ENCODE measurements at regions not wholly inside any gene's neighbourhood (a gene's known extent, or its start where the extent isn't known, plus 50 kb on each side); places are given as distances from the start of the nearest gene placed in this dataset.

DNA sequence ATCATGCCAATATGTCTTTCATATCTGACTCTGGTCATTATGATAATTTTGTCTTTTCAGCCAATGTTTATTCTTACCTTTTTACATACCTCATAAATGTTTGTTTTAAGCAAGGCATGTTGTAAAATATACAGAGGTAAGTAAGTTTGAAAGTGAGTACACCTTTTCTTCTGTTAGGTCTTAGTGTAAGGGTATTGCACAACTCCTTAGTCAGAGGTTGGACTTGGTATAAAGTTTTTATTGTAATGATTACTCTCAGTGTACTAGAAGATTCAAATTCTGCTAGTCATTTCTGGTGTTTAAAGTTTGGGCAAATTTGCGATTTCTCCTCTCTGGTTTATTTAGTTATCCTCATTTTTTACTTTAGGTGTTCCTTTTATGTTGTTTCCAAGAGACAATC is 564.3 kb upstream of the FSIP2 start:
- no peak overlapping the region for H3K9ac ChIP-seq (ENCODE audit: insufficient read length)
- H3K27ac ChIP-seq = no peak overlapping the region
- TF ChIP-seq POLR2AphosphoS5 (IDR thresholded peaks at IDR 0.05; ENCODE audit: borderline replicate concordance, low read depth, low read length) = no peak
- TF ChIP-seq EZH2 (IDR thresholded peaks at IDR 0.05) = no peak
- TF ChIP-seq FOXP2 (optimal IDR thresholded peaks at IDR 0.05; ENCODE audit: control extremely low read depth, extremely low read length, insufficient read depth) = no peak
- no peak overlapping the region for H3K4me3 ChIP-seq
- no peak for DNase-seq (ENCODE audit: low read depth, low spot score)
- no peaks in the 10 kb centered on the region for H3K9me3 ChIP-seq (ENCODE audit: low read depth, low read length)
- no peaks in the 10 kb centered on the region for H3K36me3 ChIP-seq (ENCODE audit: insufficient read depth, low read length)

DNA sequence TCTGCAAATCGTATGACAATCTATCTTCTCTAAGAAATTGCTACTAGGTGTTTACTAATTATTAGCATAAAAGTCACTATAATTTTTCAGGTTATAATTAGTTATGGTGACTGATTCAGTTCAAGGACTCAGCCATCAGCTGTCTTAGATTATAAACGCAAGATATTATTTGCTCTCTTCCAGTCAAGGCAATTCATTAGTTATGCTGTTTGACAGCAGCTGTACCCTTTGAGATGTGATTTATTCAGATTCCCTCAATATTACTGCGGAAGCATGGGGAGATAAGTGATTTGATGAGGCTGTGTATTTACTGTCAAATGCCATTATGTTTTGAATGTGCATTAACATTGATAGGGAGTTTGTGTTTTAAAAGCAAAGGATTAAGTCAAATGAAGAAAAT is 558.9 kb upstream of the FSIP2 start:
- no peaks in the 10 kb centered on the region for H3K36me3 ChIP-seq (ENCODE audit: insufficient read depth, low read length)
- H3K9ac ChIP-seq (ENCODE audit: insufficient read length) = no peak overlapping the region
- H3K4me3 ChIP-seq = no peak overlapping the region
- no peak overlapping the region for H3K27ac ChIP-seq
- TF ChIP-seq POLR2AphosphoS5 (IDR thresholded peaks at IDR 0.05; ENCODE audit: borderline replicate concordance, low read depth, low read length) (no peak), EZH2 (IDR thresholded peaks at IDR 0.05) (no peak), FOXP2 (optimal IDR thresholded peaks at IDR 0.05; ENCODE audit: control extremely low read depth, extremely low read length, insufficient read depth) (no peak)
- DNase-seq (ENCODE audit: low read depth, low spot score) = no peak
- no peaks in the 10 kb centered on the region for H3K9me3 ChIP-seq (ENCODE audit: low read depth, low read length)

DNA sequence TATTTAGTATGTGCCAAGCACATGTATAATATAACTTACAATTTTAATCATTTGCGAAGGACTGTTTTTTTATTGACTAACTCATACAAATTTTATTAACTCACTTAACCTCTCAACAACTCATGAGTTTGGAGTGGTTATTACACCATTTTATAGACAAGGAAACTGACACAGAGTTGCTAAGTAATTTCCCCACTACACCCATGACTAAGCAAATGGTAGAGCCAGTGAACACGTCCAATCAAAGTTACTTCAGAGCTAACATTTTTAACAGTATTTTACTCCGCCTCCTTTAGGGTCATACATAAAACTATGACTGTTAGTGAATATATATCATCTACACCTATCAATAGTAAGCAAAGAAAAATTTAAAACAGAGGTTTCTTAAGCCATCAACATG is 556.7 kb upstream of the FSIP2 start:
- no peaks in the 10 kb centered on the region for H3K9me3 ChIP-seq (ENCODE audit: low read depth, low read length)
- no peak overlapping the region for H3K4me3 ChIP-seq
- no peak overlapping the region for H3K27ac ChIP-seq
- no peak overlapping the region for H3K9ac ChIP-seq (ENCODE audit: insufficient read length)
- no peaks in the 10 kb centered on the region for H3K36me3 ChIP-seq (ENCODE audit: insufficient read depth, low read length)
- TF ChIP-seq POLR2AphosphoS5 (IDR thresholded peaks at IDR 0.05; ENCODE audit: borderline replicate concordance, low read depth, low read length) = no peak
- no peak for DNase-seq (ENCODE audit: low read depth, low spot score)

DNA sequence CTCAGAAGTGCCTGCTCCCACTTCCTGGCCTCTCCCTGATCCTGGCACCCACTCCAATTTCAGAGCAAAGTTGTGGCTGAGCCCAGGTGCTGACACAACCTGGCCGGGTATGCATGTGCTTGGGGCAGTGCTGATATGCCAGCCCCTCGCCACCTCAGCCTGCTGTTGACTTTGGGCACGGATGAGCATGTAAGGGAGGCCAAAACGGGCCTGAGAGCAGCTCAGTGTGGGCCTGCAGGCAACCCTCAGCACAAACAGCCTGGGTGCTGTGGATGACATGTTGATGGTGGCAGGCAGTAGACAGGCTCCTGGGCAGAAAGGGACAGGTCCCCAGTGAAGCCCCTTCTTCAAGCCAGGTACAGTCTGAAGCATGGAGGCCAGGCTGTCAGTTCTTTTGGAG is 553.6 kb upstream of the FSIP2 start:
- Histone ChIP-seq H3K9ac (ENCODE audit: insufficient read length) (no peak overlapping the region), H3K36me3 (ENCODE audit: insufficient read depth, low read length) (no peaks in the 10 kb centered on the region), H3K4me3 (no peak overlapping the region), H3K27ac (no peak overlapping the region), H3K9me3 (ENCODE audit: low read depth, low read length) (no peaks in the 10 kb centered on the region)
- TF ChIP-seq EZH2 (IDR thresholded peaks at IDR 0.05) (no peak), POLR2AphosphoS5 (IDR thresholded peaks at IDR 0.05; ENCODE audit: borderline replicate concordance, low read depth, low read length) (no peak)
- DNase-seq (ENCODE audit: low read depth, low spot score) = no peak

DNA sequence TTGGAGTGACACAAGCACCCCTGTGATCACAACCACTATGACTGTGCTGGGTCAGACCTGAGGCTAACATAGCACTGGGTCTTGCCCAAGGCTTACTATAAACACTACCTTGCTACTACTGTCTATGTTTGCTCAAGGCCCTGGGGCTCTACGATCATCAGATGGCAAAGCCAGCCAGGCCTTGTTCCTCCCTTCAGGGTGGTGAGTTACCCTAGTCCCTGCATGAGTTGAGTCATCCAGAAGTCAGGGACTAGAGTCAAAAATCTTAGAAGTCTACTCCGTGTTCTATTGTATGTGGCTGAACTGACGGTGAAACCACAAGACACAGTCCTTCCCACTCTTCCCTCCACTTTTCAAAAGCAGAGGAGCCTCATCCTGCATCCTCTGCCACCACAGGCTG is 551.2 kb upstream of the FSIP2 start:
- TF ChIP-seq FOXP2 (optimal IDR thresholded peaks at IDR 0.05; ENCODE audit: control extremely low read depth, extremely low read length, insufficient read depth) = no peak
- no peak for TF ChIP-seq EZH2 (IDR thresholded peaks at IDR 0.05)
- TF ChIP-seq POLR2AphosphoS5 (IDR thresholded peaks at IDR 0.05; ENCODE audit: borderline replicate concordance, low read depth, low read length) = no peak
- DNase-seq (ENCODE audit: low read depth, low spot score) = no peak
- H3K4me3 ChIP-seq = no peak overlapping the region
- H3K27ac ChIP-seq = no peak overlapping the region
- H3K9me3 ChIP-seq (ENCODE audit: low read depth, low read length) = no peaks in the 10 kb centered on the region
- no peak overlapping the region for H3K9ac ChIP-seq (ENCODE audit: insufficient read length)
- H3K36me3 ChIP-seq (ENCODE audit: insufficient read depth, low read length) = no peaks in the 10 kb centered on the region

DNA sequence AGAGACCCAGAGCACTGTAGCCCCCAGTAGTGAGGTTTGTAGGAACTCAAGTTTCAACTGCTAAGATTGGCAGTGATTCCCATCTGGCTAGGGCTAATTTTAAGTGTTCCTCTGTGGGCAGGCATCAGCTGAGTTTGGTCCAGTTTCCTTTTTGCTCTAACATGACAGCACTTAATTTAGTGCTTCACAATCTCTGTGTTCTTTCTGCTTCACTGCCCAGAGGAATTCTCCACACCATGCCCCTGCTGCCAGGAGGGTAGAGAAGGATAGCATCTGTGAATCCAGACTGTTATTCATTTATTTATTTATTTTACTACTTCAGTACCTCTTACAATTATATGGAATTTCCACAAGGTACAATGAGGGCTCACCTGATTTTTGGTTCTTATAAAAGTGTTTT is 549.9 kb upstream of the FSIP2 start:
- Histone ChIP-seq H3K9me3 (ENCODE audit: low read depth, low read length) (no peaks in the 10 kb centered on the region), H3K4me3 (no peak overlapping the region), H3K36me3 (ENCODE audit: insufficient read depth, low read length) (no peaks in the 10 kb centered on the region), H3K9ac (ENCODE audit: insufficient read length) (no peak overlapping the region), H3K27ac (no peak overlapping the region)
- no peak for DNase-seq (ENCODE audit: low read depth, low spot score)
- TF ChIP-seq POLR2AphosphoS5 (IDR thresholded peaks at IDR 0.05; ENCODE audit: borderline replicate concordance, low read depth, low read length) (no peak), FOXP2 (optimal IDR thresholded peaks at IDR 0.05; ENCODE audit: control extremely low read depth, extremely low read length, insufficient read depth) (no peak), EZH2 (IDR thresholded peaks at IDR 0.05) (no peak)

DNA sequence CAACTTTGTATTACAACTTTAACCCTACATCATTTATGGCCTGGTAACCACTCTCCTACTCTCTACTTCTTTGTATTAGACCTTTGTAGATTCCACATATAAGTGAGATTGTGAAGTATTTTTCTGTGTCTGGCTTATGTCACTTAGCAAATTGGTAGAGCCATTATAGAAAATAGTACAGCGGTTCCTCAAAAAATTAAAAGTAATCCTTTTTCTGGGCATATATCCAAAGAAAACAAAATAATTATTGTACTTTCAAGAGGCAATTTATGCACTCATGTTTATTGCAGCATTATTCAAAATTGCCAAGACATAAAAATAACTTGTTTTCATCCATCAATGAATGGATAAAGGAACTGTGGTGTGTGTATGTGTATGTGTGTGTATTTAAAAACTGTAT is 537.5 kb upstream of the FSIP2 start:
- TF ChIP-seq EZH2 (IDR thresholded peaks at IDR 0.05) (no peak), FOXP2 (optimal IDR thresholded peaks at IDR 0.05; ENCODE audit: control extremely low read depth, extremely low read length, insufficient read depth) (no peak), POLR2AphosphoS5 (IDR thresholded peaks at IDR 0.05; ENCODE audit: borderline replicate concordance, low read depth, low read length) (no peak)
- Histone ChIP-seq H3K27ac (no peak overlapping the region), H3K9me3 (ENCODE audit: low read depth, low read length) (no peaks in the 10 kb centered on the region), H3K4me3 (no peak overlapping the region), H3K36me3 (ENCODE audit: insufficient read depth, low read length) (no peaks in the 10 kb centered on the region), H3K9ac (ENCODE audit: insufficient read length) (no peak overlapping the region)
- no peak for DNase-seq (ENCODE audit: low read depth, low spot score)

DNA sequence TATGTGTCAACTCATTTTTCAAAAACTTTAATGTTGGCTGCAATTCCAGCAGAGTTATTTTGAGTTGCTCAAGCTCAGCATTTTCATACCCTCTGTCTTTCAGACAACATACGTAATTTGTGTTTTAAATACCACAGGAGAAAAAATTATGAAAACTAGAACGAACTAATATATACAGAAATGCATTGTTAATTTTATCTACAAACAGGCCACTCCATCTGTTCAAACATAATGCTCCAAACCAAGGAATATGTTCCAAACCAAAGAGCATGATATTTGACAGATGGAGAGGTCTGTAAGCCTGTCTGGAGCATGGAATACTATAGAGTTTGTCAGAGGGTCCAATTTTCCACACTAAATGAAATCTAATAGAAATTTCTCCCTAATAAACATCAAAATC is 536.2 kb upstream of the FSIP2 start:
- Histone ChIP-seq H3K4me3 (no peak overlapping the region), H3K27ac (no peak overlapping the region), H3K9ac (ENCODE audit: insufficient read length) (no peak overlapping the region), H3K36me3 (ENCODE audit: insufficient read depth, low read length) (no peaks in the 10 kb centered on the region), H3K9me3 (ENCODE audit: low read depth, low read length) (no peaks in the 10 kb centered on the region)
- no peak for TF ChIP-seq EZH2 (IDR thresholded peaks at IDR 0.05)
- no peak for TF ChIP-seq POLR2AphosphoS5 (IDR thresholded peaks at IDR 0.05; ENCODE audit: borderline replicate concordance, low read depth, low read length)
- no peak for TF ChIP-seq FOXP2 (optimal IDR thresholded peaks at IDR 0.05; ENCODE audit: control extremely low read depth, extremely low read length, insufficient read depth)
- no peak for DNase-seq (ENCODE audit: low read depth, low spot score)

DNA sequence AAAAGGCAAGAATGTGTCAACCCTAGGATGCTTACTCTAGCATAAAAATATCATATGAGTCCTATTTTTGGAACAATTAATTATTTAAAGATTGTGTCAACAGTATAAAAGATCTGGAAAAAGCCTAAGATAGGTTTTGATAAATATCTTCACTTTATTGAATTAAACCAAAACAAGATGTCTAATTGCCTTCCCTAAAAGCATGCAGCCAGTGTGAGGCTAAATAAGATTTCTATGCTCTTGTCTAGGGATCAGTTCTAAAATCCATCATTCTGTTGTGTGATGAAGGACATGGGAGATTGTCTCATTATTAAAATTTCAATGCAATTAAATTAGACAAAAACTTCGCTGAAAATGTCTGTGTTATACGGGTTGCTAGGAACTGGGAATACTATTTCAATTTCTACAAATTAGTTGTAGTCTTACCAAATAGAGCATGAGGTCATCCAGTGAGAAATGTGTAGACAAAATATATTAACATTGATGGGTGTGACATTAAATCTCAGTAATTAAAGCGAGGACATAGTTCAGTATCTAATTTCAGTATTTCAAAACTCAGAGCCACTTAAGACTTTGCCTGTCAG is 535.6 kb upstream of the FSIP2 start:
- H3K9ac ChIP-seq (ENCODE audit: insufficient read length) = no peak overlapping the region
- no peak overlapping the region for H3K4me3 ChIP-seq
- no peak for DNase-seq (ENCODE audit: low read depth, low spot score)
- no peaks in the 10 kb centered on the region for H3K36me3 ChIP-seq (ENCODE audit: insufficient read depth, low read length)
- TF ChIP-seq POLR2AphosphoS5 (IDR thresholded peaks at IDR 0.05; ENCODE audit: borderline replicate concordance, low read depth, low read length) (no peak), FOXP2 (optimal IDR thresholded peaks at IDR 0.05; ENCODE audit: control extremely low read depth, extremely low read length, insufficient read depth) (no peak)
- H3K27ac ChIP-seq = no peak overlapping the region
- no peaks in the 10 kb centered on the region for H3K9me3 ChIP-seq (ENCODE audit: low read depth, low read length)

All from SK-N-MC (cell line).